Endothelial cell of umbilical vein (primary cell): ENCODE measurements at regions not wholly inside any gene's neighbourhood (a gene's known extent, or its start where the extent isn't known, plus 50 kb on each side); places are given as distances from the start of the nearest gene placed in this dataset.

Experiments
- BruUV-seq: library from RNA; stranded (reverse); fragments of 400-500 nt; replicated peaks from 2 replicates; lab custom pipeline; 2021; lab: Mats Ljungman, UMichigan
- CTCF ChIA-PET: fragments of 300-600, 350-600 bp; sonication (Branson Sonifier 250); formaldehyde crosslinking; loops from one replicate; lab custom pipeline; 2021; ENCODE audit warnings: antibody characterized with exemption, inconsistent platforms; lab: Charles Lee
- POLR2A ChIA-PET: fragments of 300-600, 350-600 bp; sonication (Branson Sonifier 250); formaldehyde crosslinking; loops from one replicate; lab custom pipeline; 2021; ENCODE audit warnings: antibody characterized with exemption, inconsistent platforms; lab: Charles Lee
- DNase-seq: peaks from one replicate; pipeline ENCODE4 v3.0.0-alpha.2; 2011; ENCODE audit warnings: low read depth, low spot score
- FAIRE-seq: peaks from 2 replicates; lab custom pipeline; 2011; peaks lifted over from hg19 to GRCh38; lab: Jason Lieb, UNC
- H2AFZ ChIP-seq: 2 replicates; pipeline ENCODE4 v1.6.0; 2012; ENCODE audit warnings: low read depth, low read length, control low read depth, inconsistent platforms
- H3K27ac ChIP-seq: 2 replicates; pipeline ENCODE4 v1.5.1; 2011; ENCODE audit warnings: low read depth, mild to moderate bottlenecking, control low read depth, low read length, moderate library complexity; ENCODE audit not compliant: insufficient read depth
- H3K27me3 ChIP-seq, 2 experiments: 2 replicates each; pipeline versions ENCODE4 v1.6.0 to v1.6.1; 2011; ENCODE audit warnings: low read length in 2 of 2, mixed read lengths in 1 of 2; ENCODE audit not compliant: control insufficient read depth in 2 of 2, insufficient read depth in 2 of 2
- H3K36me3 ChIP-seq, 2 experiments: 2 replicates in 1 of 2; 3 replicates in 1 of 2; pipeline ENCODE4 v1.5.1; 2011; ENCODE audit warnings: low read length in 2 of 2, mild to moderate bottlenecking in 1 of 2, moderate library complexity in 1 of 2; ENCODE audit not compliant: control insufficient read depth in 2 of 2, insufficient read depth in 2 of 2; ENCODE audit errors: extremely low read depth in 1 of 2
- H3K4me1 ChIP-seq: 3 replicates; pipeline ENCODE4 v1.5.1; 2011; ENCODE audit warnings: mild to moderate bottlenecking, low read length; ENCODE audit not compliant: control insufficient read depth, insufficient read depth; ENCODE audit errors: extremely low read depth
- H3K4me2 ChIP-seq: 2 replicates; pipeline ENCODE4 v1.6.1; 2011; ENCODE audit warnings: low read length, control low read depth, mixed read lengths; ENCODE audit not compliant: insufficient read depth
- H3K4me3 ChIP-seq, 3 experiments: fragments of 200-600 bp in 1 of 3; sonication (generic), shearing (Covaris generic) in 1 of 3; replicated peaks in 1 of 3; 2 replicates each; pipeline ENCODE4 v1.5.1; 2011 to 2016; ENCODE audit warnings: control low read depth in 3 of 3, low read length in 3 of 3, mild to moderate bottlenecking in 2 of 3, inconsistent platforms in 1 of 3, low read depth in 1 of 3, moderate library complexity in 1 of 3; ENCODE audit not compliant: insufficient read depth in 1 of 3
- H3K79me2 ChIP-seq: 2 replicates; pipeline ENCODE4 v1.6.0; 2012; ENCODE audit warnings: low read length, inconsistent platforms; ENCODE audit not compliant: control insufficient read depth, insufficient read depth
- H3K9ac ChIP-seq: replicated peaks from 2 replicates; pipeline ENCODE3; 2011; ENCODE audit warnings: low read length, control low read depth; ENCODE audit not compliant: insufficient read depth; ENCODE audit errors: extremely low read depth
- H3K9me1 ChIP-seq: replicated peaks from 3 replicates; pipeline ENCODE4 v1.6.0; 2011; ENCODE audit warnings: mild to moderate bottlenecking, low read length; ENCODE audit not compliant: control insufficient read depth, insufficient read depth; ENCODE audit errors: extremely low read depth
- H3K9me3 ChIP-seq: replicated peaks from 2 replicates; pipeline ENCODE4 v1.5.1; 2012; ENCODE audit warnings: low read length, inconsistent platforms; ENCODE audit not compliant: control insufficient read depth, insufficient read depth
- H4K20me1 ChIP-seq: replicated peaks from 2 replicates; pipeline ENCODE3; 2011; ENCODE audit warnings: mild to moderate bottlenecking, low read length; ENCODE audit not compliant: control insufficient read depth, insufficient read depth; ENCODE audit errors: extremely low read depth
- EZH2 ChIP-seq: IDR thresholded peaks from 2 replicates; pipeline ENCODE4 v1.6.1; 2012; ENCODE audit warnings: borderline replicate concordance, low read depth, mild to moderate bottlenecking, moderate library complexity, low read length, inconsistent platforms; ENCODE audit not compliant: severe bottlenecking
- FOS ChIP-seq: IDR thresholded peaks from 2 replicates; pipeline ENCODE4 v1.6.1; 2011; ENCODE audit warnings: mild to moderate bottlenecking, low read length, moderate library complexity, borderline replicate concordance; ENCODE audit not compliant: insufficient read depth
- GATA2 ChIP-seq: IDR thresholded peaks from 2 replicates; pipeline ENCODE4 v1.7.0; 2011; ENCODE audit warnings: low read depth, mild to moderate bottlenecking, moderate library complexity, mixed read lengths, low read length; ENCODE audit not compliant: insufficient read length, insufficient read depth
- JUN ChIP-seq: IDR thresholded peaks from 2 replicates; pipeline ENCODE4 v1.6.1; 2011; ENCODE audit warnings: borderline replicate concordance, low read depth; ENCODE audit not compliant: insufficient read length, insufficient read depth
- MYC ChIP-seq: IDR thresholded peaks from one replicate; pipeline ENCODE4 v1.6.1; 2011; ENCODE audit warnings: mild to moderate bottlenecking, low read depth, low read length
- POLR2A ChIP-seq: IDR thresholded peaks from 2 replicates; pipeline ENCODE4 v1.6.1; 2012; ENCODE audit warnings: low read depth, mild to moderate bottlenecking, control low read depth, low read length
- POLR2AphosphoS5 ChIP-seq: IDR thresholded peaks from 2 replicates; pipeline ENCODE4 v1.6.1; 2012; ENCODE audit warnings: low read depth, mild to moderate bottlenecking, control low read depth, low read length, moderate library complexity; ENCODE audit not compliant: insufficient read depth
- dilution Hi-C: fragments of 300-500 bp; cut with MboI; formaldehyde crosslinking; loops from one replicate; pipeline ENCODE4 v1.15.0; 2019; ENCODE audit warnings: low sequenced_read_pairs; ENCODE audit not compliant: extremely low pct_ligation_motif_present
- intact Hi-C: fragments of 100-400 bp; cut with micrococcal nuclease; formaldehyde crosslinking; loops from one replicate; pipeline ENCODE4 v1.10.0; 2022
- TF ChIP-seq, protein P1 (sequence below): IDR thresholded peaks from 2 replicates; pipeline ENCODE4 v1.6.1; 2011; ENCODE audit not compliant: insufficient read depth, insufficient read length
- TF ChIP-seq, protein P2 (sequence below), 2 donors: IDR thresholded peaks; 1 replicate in 1 of 2; 2 replicates in 1 of 2; pipeline ENCODE4 v1.5.1; 2011; ENCODE audit warnings: low read length in 2 of 2, mild to moderate bottlenecking in 2 of 2, moderate library complexity in 2 of 2, control low read depth in 1 of 2, inconsistent platforms in 1 of 2, low read depth in 1 of 2; ENCODE audit not compliant: insufficient read depth in 1 of 2; ENCODE audit errors: extremely low read depth in 1 of 2

DNA sequence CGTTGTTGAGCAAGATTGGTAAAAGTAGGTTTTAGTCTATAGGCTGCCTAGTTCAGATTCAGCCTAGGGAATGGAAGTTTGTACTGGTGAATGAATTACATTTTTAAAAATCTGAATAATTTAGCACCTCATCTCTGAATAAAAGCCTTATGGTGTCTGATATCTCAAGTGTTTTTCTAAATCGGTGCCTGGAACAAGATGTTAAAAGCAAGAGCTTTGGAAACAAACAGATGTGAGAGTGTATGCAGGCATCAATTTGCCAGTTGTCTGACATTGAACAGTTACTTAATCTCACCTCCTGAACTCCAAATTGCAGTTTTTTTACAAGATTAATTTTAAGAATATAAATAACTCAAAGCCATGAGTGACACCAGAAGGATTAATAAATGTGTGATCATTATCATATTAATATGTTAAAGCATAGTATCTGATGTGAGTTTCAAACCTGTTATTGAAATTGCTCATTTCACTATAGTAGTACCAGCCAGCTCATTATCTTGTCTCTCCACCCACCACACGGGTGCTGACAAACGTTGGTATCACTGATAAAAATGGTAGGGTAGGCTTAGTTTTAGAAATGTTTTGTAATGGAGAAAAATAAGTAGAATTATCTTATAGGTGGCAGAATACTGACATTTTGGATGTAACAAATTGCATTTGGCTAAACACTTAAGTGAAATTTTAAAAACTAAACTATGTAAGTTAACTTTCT lies 157.3 kb downstream of the FAM83B start:
- dilution Hi-C loops (no loop called here), intact Hi-C loops (no loop called here)
- ChIA-PET POLR2A (no interaction called here), CTCF (interaction anchor here (2.0 kb wide), 1 partner anchor 8 kb away, joined by 5 read pairs; no protein-coding TSS in a partner anchor)
- Histone ChIP-seq H3K9me3 (no peaks in the 10 kb centered on the region), H3K9ac (no peak overlapping the region), H3K4me1 (no peaks in the 10 kb centered on the region), H2AFZ (no peak overlapping the region), H3K36me3 (no peaks in the 10 kb centered on the region), H3K4me3 (no peak overlapping the region), H4K20me1 (no peaks in the 10 kb centered on the region), H3K4me2 (no peak overlapping the region), H3K9me1 (no peaks in the 10 kb centered on the region), H3K27me3 (no peaks in the 10 kb centered on the region), H3K27ac (no peak overlapping the region), H3K79me2 (no peaks in the 10 kb centered on the region)
- no peak for DNase-seq
- no TSS peak for BruUV-seq
- TF ChIP-seq, protein P1, sequence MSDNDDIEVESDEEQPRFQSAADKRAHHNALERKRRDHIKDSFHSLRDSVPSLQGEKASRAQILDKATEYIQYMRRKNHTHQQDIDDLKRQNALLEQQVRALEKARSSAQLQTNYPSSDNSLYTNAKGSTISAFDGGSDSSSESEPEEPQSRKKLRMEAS = no peak
- TF ChIP-seq FOS = no peak
- no peak for TF ChIP-seq POLR2AphosphoS5
- TF ChIP-seq, protein P2, sequence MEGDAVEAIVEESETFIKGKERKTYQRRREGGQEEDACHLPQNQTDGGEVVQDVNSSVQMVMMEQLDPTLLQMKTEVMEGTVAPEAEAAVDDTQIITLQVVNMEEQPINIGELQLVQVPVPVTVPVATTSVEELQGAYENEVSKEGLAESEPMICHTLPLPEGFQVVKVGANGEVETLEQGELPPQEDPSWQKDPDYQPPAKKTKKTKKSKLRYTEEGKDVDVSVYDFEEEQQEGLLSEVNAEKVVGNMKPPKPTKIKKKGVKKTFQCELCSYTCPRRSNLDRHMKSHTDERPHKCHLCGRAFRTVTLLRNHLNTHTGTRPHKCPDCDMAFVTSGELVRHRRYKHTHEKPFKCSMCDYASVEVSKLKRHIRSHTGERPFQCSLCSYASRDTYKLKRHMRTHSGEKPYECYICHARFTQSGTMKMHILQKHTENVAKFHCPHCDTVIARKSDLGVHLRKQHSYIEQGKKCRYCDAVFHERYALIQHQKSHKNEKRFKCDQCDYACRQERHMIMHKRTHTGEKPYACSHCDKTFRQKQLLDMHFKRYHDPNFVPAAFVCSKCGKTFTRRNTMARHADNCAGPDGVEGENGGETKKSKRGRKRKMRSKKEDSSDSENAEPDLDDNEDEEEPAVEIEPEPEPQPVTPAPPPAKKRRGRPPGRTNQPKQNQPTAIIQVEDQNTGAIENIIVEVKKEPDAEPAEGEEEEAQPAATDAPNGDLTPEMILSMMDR (IDR thresholded peaks at IDR 0.05; ENCODE audit: extremely low read depth in 1 of 2, insufficient read depth in 1 of 2, low read depth in 1 of 2, low read length in 2 of 2) = no peak
- no peak for TF ChIP-seq GATA2
- no peak for TF ChIP-seq EZH2
- TF ChIP-seq MYC = no peak
- no peak for TF ChIP-seq JUN
- TF ChIP-seq POLR2A = no peak
- no peak for FAIRE-seq
